ENCODE measurements at regions not wholly inside any gene's neighbourhood (a gene's known extent, or its start where the extent isn't known, plus 50 kb on each side); places are given as distances from the start of the nearest gene placed in this dataset.

- TF ChIP-seq CTCF (IDR thresholded peaks at IDR 0.05; ENCODE audit: insufficient read depth, low read depth, low read length, missing control alignments), result no peak
- DNase-seq (ENCODE audit: low read depth), result no peak
- no peak overlapping the region for H3K4me3 ChIP-seq (ENCODE audit: low read depth, low read length)
These were observed 187.7 kb upstream of the BMP2 start for GRCh38 chr20:6579824-6580223.

- no peak for DNase-seq (ENCODE audit: low read depth)
- no peak overlapping the region for H3K4me3 ChIP-seq (ENCODE audit: low read depth, low read length)
- no peak for TF ChIP-seq CTCF (IDR thresholded peaks at IDR 0.05; ENCODE audit: insufficient read depth, low read depth, low read length, missing control alignments)
These were observed 188.1 kb upstream of the BMP2 start for GRCh38 chr20:6579417-6579816.

- no peak overlapping the region for H3K4me3 ChIP-seq (ENCODE audit: low read depth, low read length)
- no peak for DNase-seq (ENCODE audit: low read depth)
- TF ChIP-seq CTCF (IDR thresholded peaks at IDR 0.05; ENCODE audit: insufficient read depth, low read depth, low read length, missing control alignments), result no peak
These were observed 190.0 kb upstream of the BMP2 start for GRCh38 chr20:6577451-6577850.

GRCh38 chr20:6576726-6577125 lies 190.8 kb upstream of the BMP2 start:
- DNase-seq (ENCODE audit: low read depth), result no peak
- H3K4me3 ChIP-seq (ENCODE audit: low read depth, low read length), result no peak overlapping the region
- TF ChIP-seq CTCF (IDR thresholded peaks at IDR 0.05; ENCODE audit: insufficient read depth, low read depth, low read length, missing control alignments), result no peak

GRCh38 chr20:6575912-6576401 lies 191.5 kb upstream of the BMP2 start:
- no peak overlapping the region for H3K4me3 ChIP-seq (ENCODE audit: low read depth, low read length)

GRCh38 chr20:6566821-6567220 lies 200.7 kb upstream of the BMP2 start:
- H3K4me3 ChIP-seq (ENCODE audit: low read depth, low read length), result no peak overlapping the region
- DNase-seq (ENCODE audit: low read depth), result no peak
- TF ChIP-seq CTCF (IDR thresholded peaks at IDR 0.05; ENCODE audit: insufficient read depth, low read depth, low read length, missing control alignments), result no peak

More at GRCh38 chr20:6575912-6576401, 191.5 kb upstream of the BMP2 start:
- DNase-seq (ENCODE audit: low read depth), result peak; percentile 31
- TF ChIP-seq CTCF (IDR thresholded peaks at IDR 0.05; ENCODE audit: insufficient read depth, low read depth, low read length, missing control alignments), result no peak

GRCh38 chr20:6562111-6562510 lies 205.4 kb upstream of the BMP2 start:
- no peak overlapping the region for H3K4me3 ChIP-seq (ENCODE audit: low read depth, low read length)
- DNase-seq (ENCODE audit: low read depth), result no peak
- TF ChIP-seq CTCF (IDR thresholded peaks at IDR 0.05; ENCODE audit: insufficient read depth, low read depth, low read length, missing control alignments), result no peak

All from GM12865 (cell line).